HG02642 (cell line): ENCODE measurements at regions not wholly inside any gene's neighbourhood (a gene's known extent, or its start where the extent isn't known, plus 50 kb on each side); places are given as distances from the start of the nearest gene placed in this dataset.
A peak's percentile ranks its signal among the peaks of the same experiment; 100 is the strongest.
"Not testable (repeated sequence)": the region's sequence is repeated elsewhere in the genome, so short reads cannot be mapped to it uniquely, and the experiment has no call there.

Source experiments
- ATAC-seq: cut with Tn5 transposase; IDR thresholded peaks from one replicate; pipeline ENCODE4 v1.9.1; 2021; ENCODE audit warnings: mild to moderate bottlenecking; ENCODE audit not compliant: unreplicated experiment, poor library complexity

- no peak for ATAC-seq
These were observed 778.6 kb downstream of the KCNJ2 start for GRCh38 chr17:70947636-70948565.

GRCh38 chr17:70953140-70953539 lies 783.8 kb downstream of the KCNJ2 start:
- not testable (repeated sequence) for ATAC-seq

GRCh38 chr17:70955441-70955840 lies 786.1 kb downstream of the KCNJ2 start:
- ATAC-seq, result no peak

- ATAC-seq, result no peak
These were observed 787.4 kb downstream of the KCNJ2 start for GRCh38 chr17:70956726-70957125.

- no peak for ATAC-seq
These were observed 792.0 kb downstream of the KCNJ2 start for GRCh38 chr17:70961341-70961740.

GRCh38 chr17:70968302-70968701 lies 799.0 kb downstream of the KCNJ2 start:
- ATAC-seq, result no peak

- ATAC-seq, result no peak
These were observed 800.2 kb downstream of the KCNJ2 start for GRCh38 chr17:70969521-70970034.

- ATAC-seq, result no peak
These were observed 807.1 kb downstream of the KCNJ2 start for GRCh38 chr17:70976447-70976846.

- no peak for ATAC-seq
These were observed 815.5 kb downstream of the KCNJ2 start for GRCh38 chr17:70984873-70985272.

- ATAC-seq, result peak; percentile 52
These were observed 818.6 kb downstream of the KCNJ2 start for GRCh38 chr17:70987867-70988340.

- ATAC-seq, result no peak
These were observed 819.3 kb downstream of the KCNJ2 start for GRCh38 chr17:70988622-70989021.

- no peak for ATAC-seq
These were observed 819.9 kb downstream of the KCNJ2 start for GRCh38 chr17:70989280-70989679.

GRCh38 chr17:70994194-70994593 lies 824.9 kb downstream of the KCNJ2 start:
- ATAC-seq, result no peak

GRCh38 chr17:70995997-70996396 lies 826.7 kb downstream of the KCNJ2 start:
- no peak for ATAC-seq

GRCh38 chr17:71003736-71004135 lies 834.4 kb downstream of the KCNJ2 start:
- ATAC-seq, result no peak

- ATAC-seq, result no peak
These were observed 835.1 kb downstream of the KCNJ2 start for GRCh38 chr17:71004413-71004812.

- ATAC-seq, result no peak
These were observed 842.1 kb downstream of the KCNJ2 start for GRCh38 chr17:71011391-71011790.

- no peak for ATAC-seq
These were observed 850.4 kb downstream of the KCNJ2 start for GRCh38 chr17:71019699-71020098.

- no peak for ATAC-seq
These were observed 853.4 kb downstream of the KCNJ2 start for GRCh38 chr17:71022758-71023157.

GRCh38 chr17:71023249-71024030 lies 854.1 kb downstream of the KCNJ2 start:
- no peak for ATAC-seq

- no peak for ATAC-seq
These were observed 854.8 kb downstream of the KCNJ2 start for GRCh38 chr17:71024172-71024571.
